GM18499 (cell line): ENCODE measurements at regions not wholly inside any gene's neighbourhood (a gene's known extent, or its start where the extent isn't known, plus 50 kb on each side); places are given as distances from the start of the nearest gene placed in this dataset.
"Not testable (repeated sequence)": the region's sequence is repeated elsewhere in the genome, so short reads cannot be mapped to it uniquely, and the experiment has no call there.

Experiments used
- ATAC-seq: cut with Tn5 transposase; IDR thresholded peaks from one replicate; pipeline ENCODE4 v1.9.1; 2021; ENCODE audit warnings: moderate number of reproducible peaks; ENCODE audit not compliant: insufficient read depth, unreplicated experiment

GRCh38 chr15:96870580-96870979 lies 540.1 kb downstream of the NR2F2 start:
- no peak for ATAC-seq

GRCh38 chr15:96877442-96877841 lies 546.9 kb downstream of the NR2F2 start:
- ATAC-seq: not testable (repeated sequence)

- ATAC-seq: no peak
Observed at GRCh38 chr15:96878129-96878528, 547.6 kb downstream of the NR2F2 start.

- ATAC-seq: no peak
Observed at GRCh38 chr15:96882121-96882772, 551.7 kb downstream of the NR2F2 start.

GRCh38 chr15:96887730-96888129 lies 557.2 kb downstream of the NR2F2 start:
- ATAC-seq: no peak

- no peak for ATAC-seq
Observed at GRCh38 chr15:96888764-96889163, 558.3 kb downstream of the NR2F2 start.

GRCh38 chr15:96889734-96890480 lies 559.4 kb downstream of the NR2F2 start:
- no peak for ATAC-seq

GRCh38 chr15:96891046-96891445 lies 560.5 kb downstream of the NR2F2 start:
- no peak for ATAC-seq

GRCh38 chr15:96893159-96893906 lies 562.8 kb downstream of the NR2F2 start:
- ATAC-seq: no peak

GRCh38 chr15:96894659-96895058 lies 564.2 kb downstream of the NR2F2 start:
- no peak for ATAC-seq

- no peak for ATAC-seq
Observed at GRCh38 chr15:96896766-96897165, 566.3 kb downstream of the NR2F2 start.

- no peak for ATAC-seq
Observed at GRCh38 chr15:96914081-96914480, 583.6 kb downstream of the NR2F2 start.

- ATAC-seq: no peak
Observed at GRCh38 chr15:96916750-96917149, 586.2 kb downstream of the NR2F2 start.

GRCh38 chr15:96924570-96924969 lies 594.1 kb downstream of the NR2F2 start:
- ATAC-seq: no peak

- no peak for ATAC-seq
Observed at GRCh38 chr15:96947296-96948229, 617.1 kb downstream of the NR2F2 start.

- no peak for ATAC-seq
Observed at GRCh38 chr15:96948981-96949380, 618.5 kb downstream of the NR2F2 start.

GRCh38 chr15:96958721-96959120 lies 628.2 kb downstream of the NR2F2 start:
- no peak for ATAC-seq

- ATAC-seq: no peak
Observed at GRCh38 chr15:96959501-96959900, 629.0 kb downstream of the NR2F2 start.

GRCh38 chr15:96960711-96961480 lies 630.4 kb downstream of the NR2F2 start:
- ATAC-seq: no peak
